GM12878 (cell line): ENCODE measurements at regions not wholly inside any gene's neighbourhood (a gene's known extent, or its start where the extent isn't known, plus 50 kb on each side); places are given as distances from the start of the nearest gene placed in this dataset.
A peak's percentile ranks its signal among the peaks of the same experiment; 100 is the strongest.

Experiments used
- ATAC-seq: fragments of 200-7000 bp; cut with Tn5 transposase; 3 replicates; pipeline ENCODE4 v1.9.1; 2020; ENCODE audit warnings: mild to moderate bottlenecking, moderate library complexity
- BruUV-seq: library from RNA; stranded (reverse); fragments of 400-500 nt; replicated peaks from 2 replicates; lab custom pipeline; 2021; lab: Mats Ljungman, UMichigan
- CTCF ChIA-PET: fragments of 300-600 bp; sonication (Branson Sonifier 250); formaldehyde crosslinking; extraction: SDS; loops from one replicate; lab custom pipeline; 2021; ENCODE audit warnings: inconsistent platforms; lab: Yijun Ruan, JAX
- POLR2A ChIA-PET: fragments of 350-600 bp; formaldehyde crosslinking; extraction: SDS; loops from one replicate; lab custom pipeline; 2021; ENCODE audit warnings: inconsistent platforms; lab: Charles Lee
- RAD21 ChIA-PET: fragments of 300-600 bp; sonication (Branson Sonifier 250); formaldehyde crosslinking; loops from one replicate; lab custom pipeline; 2023; ENCODE audit warnings: antibody characterized with exemption; ENCODE audit not compliant: unreplicated experiment; lab: Charles Lee
- SMC1A ChIA-PET: fragments of 300-600 bp; sonication (Branson Sonifier 250); formaldehyde crosslinking; loops from one replicate; lab custom pipeline; 2023; ENCODE audit not compliant: unreplicated experiment, uncharacterized antibody; lab: Charles Lee
- DNase-seq: peaks from one replicate; pipeline ENCODE4 v3.0.0-alpha.2; 2011; ENCODE audit warnings: low read depth, low spot score
- FAIRE-seq: peaks from 3 replicates; lab custom pipeline; 2011; peaks lifted over from hg19 to GRCh38; lab: Jason Lieb, UNC
- H2AFZ ChIP-seq: 2 replicates; pipeline ENCODE4 v1.6.0; 2011; ENCODE audit warnings: low read depth, low read length, control low read depth; ENCODE audit not compliant: control insufficient read depth
- H3K27ac ChIP-seq: 2 replicates; pipeline ENCODE4 v1.5.1; 2011; ENCODE audit warnings: control low read depth; ENCODE audit not compliant: control insufficient read depth, insufficient read depth
- H3K27me3 ChIP-seq, 2 experiments: replicated peaks in 1 of 2; 2 replicates each; pipeline versions ENCODE4 v1.6.0 to v1.6.1; 2011; ENCODE audit warnings: low read length in 1 of 2; ENCODE audit not compliant: control insufficient read depth in 2 of 2, insufficient read depth in 2 of 2
- H3K36me3 ChIP-seq, 2 experiments: 2 replicates each; pipeline ENCODE4 v1.5.1; 2011; ENCODE audit warnings: low read length in 1 of 2; ENCODE audit not compliant: control insufficient read depth in 2 of 2, insufficient read depth in 2 of 2
- H3K4me1 ChIP-seq: 2 replicates; pipeline ENCODE4 v1.6.1; 2011; ENCODE audit warnings: mild to moderate bottlenecking, low read length, moderate library complexity, mixed read lengths; ENCODE audit not compliant: control insufficient read depth, insufficient read depth
- H3K4me2 ChIP-seq: 2 replicates; pipeline ENCODE4 v1.6.0; 2011; ENCODE audit warnings: control low read depth; ENCODE audit not compliant: control insufficient read depth, insufficient read depth
- H3K4me3 ChIP-seq: fragments of 200-600 bp; sonication (generic); 2 replicates; pipeline ENCODE4 v1.5.1; 2016
- H3K79me2 ChIP-seq: 2 replicates; pipeline ENCODE4 v1.6.0; 2011; ENCODE audit warnings: low read length; ENCODE audit not compliant: control insufficient read depth, insufficient read depth
- H3K9ac ChIP-seq: 2 replicates; pipeline ENCODE4 v1.8.0; 2011; ENCODE audit warnings: low read length, control low read depth, mixed read lengths; ENCODE audit not compliant: control insufficient read depth, insufficient read depth
- H3K9me3 ChIP-seq: replicated peaks from 3 replicates; pipeline ENCODE4 v1.5.1; 2011; ENCODE audit warnings: mild to moderate bottlenecking, low read length; ENCODE audit not compliant: control insufficient read depth, insufficient read depth
- H4K20me1 ChIP-seq: 2 replicates; pipeline ENCODE4 v1.6.0; 2011; ENCODE audit not compliant: control insufficient read depth, insufficient read depth
- ATF7 ChIP-seq: fragments of 450-650 bp; IDR thresholded peaks from 2 replicates; pipeline ENCODE4 v1.6.1; 2016; ENCODE audit warnings: low read depth, mild to moderate bottlenecking
- BRCA1 ChIP-seq: IDR thresholded peaks from 2 replicates; pipeline ENCODE4 v1.6.1; 2011; ENCODE audit warnings: low read depth, low read length, improper control_type of control experiment
- CHD1 ChIP-seq: IDR thresholded peaks from 2 replicates; pipeline ENCODE4 v1.6.1; 2012; ENCODE audit warnings: low read depth, low read length, improper control_type of control experiment
- NBN ChIP-seq: fragments of 450-650 bp; IDR thresholded peaks from 2 replicates; pipeline ENCODE4 v1.6.1; 2016
- NRF1 ChIP-seq: conservative IDR thresholded peaks from 2 replicates; pipeline ENCODE4 v1.6.1; 2011; ENCODE audit warnings: mild to moderate bottlenecking, low read depth, low read length, improper control_type of control experiment
- SRF ChIP-seq, 2 experiments: IDR thresholded peaks; 2 replicates each; pipeline ENCODE4 v1.6.1; 2011; ENCODE audit warnings: low read depth in 2 of 2, low read length in 2 of 2, mild to moderate bottlenecking in 1 of 2, moderate library complexity in 1 of 2
- ZBED1 ChIP-seq: IDR thresholded peaks from 2 replicates; pipeline ENCODE4 v1.6.1; 2016; ENCODE audit warnings: borderline replicate concordance
- ZNF24 ChIP-seq: fragments of 450-650 bp; IDR thresholded peaks from 2 replicates; pipeline ENCODE4 v1.6.1; 2017; ENCODE audit warnings: antibody characterized with exemption, mild to moderate bottlenecking
- WGBS: methylation state at CpG from one replicate; pipeline ENCODE4 v1.1.6; 2016; ENCODE audit warnings: low lambda C conversion rate; ENCODE audit not compliant: insufficient replicate concordance, insufficient coverage; ENCODE audit errors: missing lambda C conversion rate; 5-methylcytosine and 5-hydroxymethylcytosine counted together
- in situ Hi-C: fragments of 300-500 bp; cut with MboI; formaldehyde crosslinking; loops from 9 replicates; pipeline ENCODE4 v1.14.3; 2018; ENCODE audit warnings: mixed read lengths
- intact Hi-C: fragments of 100-400 bp; cut with micrococcal nuclease; formaldehyde crosslinking; loops from one replicate; pipeline ENCODE4 v1.14.2; 2022; ENCODE audit not compliant: unreplicated experiment
- TF ChIP-seq, protein P1 (sequence below), 3 experiments: IDR thresholded peaks in 2 of 3; conservative IDR thresholded peaks in 1 of 3; 2 replicates each; pipeline ENCODE4 v1.5.1; 2011; ENCODE audit warnings: low read depth in 3 of 3, low read length in 3 of 3, mild to moderate bottlenecking in 3 of 3, control low read depth in 2 of 3, moderate library complexity in 2 of 3, inconsistent platforms in 1 of 3, mixed read lengths in 1 of 3; ENCODE audit not compliant: control insufficient read depth in 2 of 3, insufficient read depth in 1 of 3; ENCODE audit errors: extremely low read depth in 1 of 3

DNA sequence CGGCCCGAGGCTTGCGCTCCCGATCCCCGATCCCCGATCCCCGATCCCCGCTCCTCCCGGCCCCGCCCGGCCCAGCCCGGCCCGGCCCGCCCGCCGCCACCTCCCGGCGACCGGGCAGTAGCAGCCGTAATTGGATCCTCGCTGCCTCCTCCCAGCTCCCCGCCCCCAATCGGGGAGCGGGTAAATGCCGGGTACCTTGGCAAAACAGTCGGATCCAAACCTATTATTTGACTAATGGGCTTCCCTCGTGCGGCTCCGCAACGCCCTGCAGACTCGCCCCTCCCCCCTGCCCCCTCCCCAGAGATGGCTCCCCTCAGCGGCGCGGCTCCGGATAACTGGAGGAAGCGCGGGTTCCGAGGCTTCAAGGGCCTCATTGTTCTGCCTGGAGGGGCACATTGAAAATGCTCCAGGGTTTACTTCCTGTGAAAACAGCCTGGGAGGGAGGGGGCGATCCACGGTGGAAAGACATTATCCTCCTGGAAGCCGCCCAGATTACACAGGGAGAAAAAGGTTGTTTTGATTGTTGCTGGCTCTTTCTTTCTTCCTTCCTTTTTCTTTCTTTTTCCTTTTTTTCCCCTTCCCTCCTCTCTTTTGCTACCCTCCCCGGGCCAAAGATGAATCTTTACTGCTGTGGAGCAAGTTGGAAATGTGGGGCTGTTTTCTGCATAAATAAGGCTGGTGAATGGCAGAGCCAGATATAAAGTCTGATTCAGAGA, 94.7 kb upstream of the ZMIZ1 start:
- Histone ChIP-seq H3K9me3 (no peaks in the 10 kb centered on the region), H3K27ac (no peak overlapping the region), H3K79me2 (no peaks in the 10 kb centered on the region), H3K36me3 (no peaks in the 10 kb centered on the region), H4K20me1 (no peaks in the 10 kb centered on the region), H3K4me2 (peak overlapping the region; percentile 92), H3K4me1 (peaks cover 4% of the 10 kb centered on the region), H3K27me3 (peaks cover 0 to 2% of the 10 kb centered on the region in 2 experiments; a peak in 1 of 4 replicates), H3K9ac (peak overlapping the region; percentile 67; the same call in 1 of the 2 replicates), H3K4me3 (peak overlapping the region; percentile 68), H2AFZ (peak overlapping the region; percentile 70)
- TF ChIP-seq CHD1 (no peak), ZBED1 (no peak), SRF (IDR thresholded peaks at IDR 0.05; ENCODE audit: low read depth in 2 of 2, low read length in 2 of 2) (no peak), NBN (0 out of 2 replicates have a peak, but pooled peaks have one; percentile 52), NRF1 (no peak), ATF7 (peak; percentile 54; the same call in 1 of the 2 replicates), ZNF24 (no peak), BRCA1 (no peak)
- TF ChIP-seq, protein P1, sequence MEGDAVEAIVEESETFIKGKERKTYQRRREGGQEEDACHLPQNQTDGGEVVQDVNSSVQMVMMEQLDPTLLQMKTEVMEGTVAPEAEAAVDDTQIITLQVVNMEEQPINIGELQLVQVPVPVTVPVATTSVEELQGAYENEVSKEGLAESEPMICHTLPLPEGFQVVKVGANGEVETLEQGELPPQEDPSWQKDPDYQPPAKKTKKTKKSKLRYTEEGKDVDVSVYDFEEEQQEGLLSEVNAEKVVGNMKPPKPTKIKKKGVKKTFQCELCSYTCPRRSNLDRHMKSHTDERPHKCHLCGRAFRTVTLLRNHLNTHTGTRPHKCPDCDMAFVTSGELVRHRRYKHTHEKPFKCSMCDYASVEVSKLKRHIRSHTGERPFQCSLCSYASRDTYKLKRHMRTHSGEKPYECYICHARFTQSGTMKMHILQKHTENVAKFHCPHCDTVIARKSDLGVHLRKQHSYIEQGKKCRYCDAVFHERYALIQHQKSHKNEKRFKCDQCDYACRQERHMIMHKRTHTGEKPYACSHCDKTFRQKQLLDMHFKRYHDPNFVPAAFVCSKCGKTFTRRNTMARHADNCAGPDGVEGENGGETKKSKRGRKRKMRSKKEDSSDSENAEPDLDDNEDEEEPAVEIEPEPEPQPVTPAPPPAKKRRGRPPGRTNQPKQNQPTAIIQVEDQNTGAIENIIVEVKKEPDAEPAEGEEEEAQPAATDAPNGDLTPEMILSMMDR (IDR thresholded peaks at IDR 0.05 in 2 of 3, conservative IDR thresholded peaks at IDR 0.05 in 1 of 3; ENCODE audit: control insufficient read depth in 2 of 3, extremely low read depth in 1 of 3, insufficient read depth in 1 of 3, low read depth in 3 of 3, low read length in 3 of 3), result 0 out of 6 replicates have a peak, but pooled peaks of 1 of the 3 experiments have one; percentile 7
- FAIRE-seq (no peak), ATAC-seq (peak; percentile 71), DNase-seq (no peak)
- intact Hi-C loops, result loop anchor here (5.0 to 10.0 kb wide), 2 partner anchors 93 to 221 kb away; partner anchors contain the start of gene ZMIZ1
- WGBS, result 7% methylated on average over 10 of the region's 42 CpGs
- no TSS peak for BruUV-seq
- in situ Hi-C loops, result no loop called here
- ChIA-PET CTCF (interaction anchor here (0.7 to 2.2 kb wide), 7 partner anchors 10 to 927 kb away, joined by 3 to 7 read pairs (median 4); no protein-coding TSS in a partner anchor), RAD21 (interaction anchor here (0.8 to 1.3 kb wide), 3 partner anchors 19 to 312 kb away, joined by 3 to 4 read pairs (median 3); no protein-coding TSS in a partner anchor), POLR2A (interaction anchor here (0.6 kb wide), 1 partner anchor 200 kb away, joined by 3 read pairs; no protein-coding TSS in a partner anchor), SMC1A (interaction anchor here (1.0 kb wide), 1 partner anchor 9 kb away, joined by 4 read pairs; no protein-coding TSS in a partner anchor)
